ENCODE measurements at regions not wholly inside any gene's neighbourhood (a gene's known extent, or its start where the extent isn't known, plus 50 kb on each side); places are given as distances from the start of the nearest gene placed in this dataset.

GRCh38 chr13:69603144-69603853 is 504.3 kb upstream of the ATXN8OS start:
- TF ChIP-seq TAF1 (IDR thresholded peaks at IDR 0.05; ENCODE audit: low read depth) (no peak), TCF12 (IDR thresholded peaks at IDR 0.05; ENCODE audit: low read depth) (no peak), REST (IDR thresholded peaks at IDR 0.05; ENCODE audit: low read depth) (no peak), EGR1 (IDR thresholded peaks at IDR 0.05) (no peak), MAX (IDR thresholded peaks at IDR 0.05) (no peak), EP300 (IDR thresholded peaks at IDR 0.05; ENCODE audit: borderline replicate concordance) (no peak), CEBPB (IDR thresholded peaks at IDR 0.05) (no peak), RAD21 (IDR thresholded peaks at IDR 0.05; ENCODE audit: low read depth) (no peak), TEAD4 (IDR thresholded peaks at IDR 0.05) (no peak), YY1 (IDR thresholded peaks at IDR 0.05; ENCODE audit: low read depth) (no peak)
